CD14-positive monocyte (primary cell): ENCODE measurements at regions not wholly inside any gene's neighbourhood (a gene's known extent, or its start where the extent isn't known, plus 50 kb on each side); places are given as distances from the start of the nearest gene placed in this dataset.

ENCODE experiments used
- DNase-seq, 3 donors: peaks; one replicate each; pipeline ENCODE4 v3.0.0-alpha.2; 2011 to 2022
- H2AFZ ChIP-seq: 2 replicates; pipeline ENCODE4 v1.6.0; 2012; ENCODE audit warnings: mild to moderate bottlenecking, low read depth, low read length, inconsistent platforms; ENCODE audit not compliant: insufficient read depth, poor library complexity, severe bottlenecking
- H3K27ac ChIP-seq, 2 donors: 1 replicate in 1 of 2; 2 replicates in 1 of 2; pipeline ENCODE4 v1.5.1; 2012 to 2013; ENCODE audit warnings: low read length in 2 of 2, control low read depth in 1 of 2, inconsistent platforms in 1 of 2, low read depth in 1 of 2, mild to moderate bottlenecking in 1 of 2
- H3K27me3 ChIP-seq, 2 donors: one replicate each; pipeline versions ENCODE4 v1.6.0 to v1.6.1; 2011 to 2013; ENCODE audit warnings: low read length in 2 of 2; ENCODE audit not compliant: control insufficient read depth in 2 of 2, insufficient read depth in 2 of 2
- H3K36me3 ChIP-seq, 2 donors: replicated peaks in 1 of 2; 1 replicate in 1 of 2; 2 replicates in 1 of 2; pipeline versions ENCODE4 v1.5.1 to v1.6.1; 2012 to 2013; ENCODE audit warnings: low read length in 2 of 2, control low read depth in 1 of 2, inconsistent platforms in 1 of 2, mild to moderate bottlenecking in 1 of 2; ENCODE audit not compliant: insufficient read depth in 2 of 2, control insufficient read depth in 1 of 2
- H3K4me1 ChIP-seq, 2 donors: 1 replicate in 1 of 2; 2 replicates in 1 of 2; pipeline versions ENCODE4 v1.5.1 to v1.6.1; 2012 to 2013; ENCODE audit warnings: low read length in 2 of 2, control low read depth in 1 of 2, inconsistent platforms in 1 of 2, mild to moderate bottlenecking in 1 of 2, moderate library complexity in 1 of 2; ENCODE audit not compliant: insufficient read depth in 2 of 2, control insufficient read depth in 1 of 2
- H3K4me2 ChIP-seq: replicated peaks from 2 replicates; pipeline ENCODE3; 2012; ENCODE audit warnings: low read length, moderate library complexity, mild to moderate bottlenecking; ENCODE audit not compliant: poor library complexity, severe bottlenecking; ENCODE audit errors: extremely low read depth
- H3K4me3 ChIP-seq, 3 experiments: fragments of 200-600 bp in 1 of 3; sonication (generic) in 1 of 3; replicated peaks in 1 of 3; 1 replicate in 2 of 3; 2 replicates in 1 of 3; pipeline ENCODE4 v1.5.1; 2011 to 2013; ENCODE audit warnings: low read length in 3 of 3, mild to moderate bottlenecking in 3 of 3, control low read depth in 2 of 3, low read depth in 2 of 3, inconsistent platforms in 1 of 3, moderate library complexity in 1 of 3
- H3K79me2 ChIP-seq: 2 replicates; pipeline ENCODE4 v1.6.0; 2012; ENCODE audit warnings: mild to moderate bottlenecking, control low read depth, inconsistent platforms, low read length, moderate library complexity; ENCODE audit not compliant: insufficient read depth
- H3K9ac ChIP-seq: 2 replicates; pipeline ENCODE4 v1.6.0; 2017; ENCODE audit warnings: low read length, mild to moderate bottlenecking; ENCODE audit not compliant: insufficient read depth, poor library complexity, severe bottlenecking
- H3K9me3 ChIP-seq, 2 donors: replicated peaks in 1 of 2; 1 replicate in 1 of 2; 2 replicates in 1 of 2; pipeline versions ENCODE4 v1.5.1 to v1.6.1; 2012 to 2013; ENCODE audit warnings: low read length in 2 of 2, control low read depth in 1 of 2; ENCODE audit not compliant: control insufficient read depth in 1 of 2, insufficient read depth in 1 of 2
- H4K20me1 ChIP-seq: 2 replicates; pipeline ENCODE4 v1.6.0; 2012; ENCODE audit warnings: mild to moderate bottlenecking, low read length, control low read depth, moderate library complexity; ENCODE audit not compliant: insufficient read depth
- H3K27ac Mint-ChIP-seq, 7 donors: one replicate each; pipeline ENCODE4 v1.8.0; 2020; ENCODE audit warnings: mild to moderate bottlenecking in 7 of 7, mixed read lengths in 7 of 7, moderate library complexity in 6 of 7, inconsistent platforms in 2 of 7
- H3K27me3 Mint-ChIP-seq, 3 donors: one replicate each; pipeline ENCODE4 v1.8.0; 2021 to 2022; ENCODE audit warnings: low read depth in 3 of 3, mild to moderate bottlenecking in 3 of 3, mixed read lengths in 3 of 3, moderate library complexity in 3 of 3, inconsistent platforms in 1 of 3
- H3K36me3 Mint-ChIP-seq, 2 donors: one replicate each; pipeline ENCODE4 v1.8.0; 2020; ENCODE audit warnings: mixed read lengths in 2 of 2, inconsistent platforms in 1 of 2, mild to moderate bottlenecking in 1 of 2
- H3K4me1 Mint-ChIP-seq: one replicate; pipeline ENCODE4 v1.8.0; 2020; ENCODE audit warnings: mild to moderate bottlenecking, mixed read lengths
- H3K4me3 Mint-ChIP-seq, 2 donors: one replicate each; pipeline ENCODE4 v1.8.0; 2020; ENCODE audit warnings: mild to moderate bottlenecking in 2 of 2, mixed read lengths in 2 of 2, moderate library complexity in 1 of 2
- H3K9me3 Mint-ChIP-seq, 7 donors: one replicate each; pipeline ENCODE4 v1.8.0; 2020 to 2022; ENCODE audit warnings: mixed read lengths in 7 of 7, mild to moderate bottlenecking in 6 of 7, moderate library complexity in 6 of 7, inconsistent platforms in 2 of 7
- CTCF ChIP-seq: fragments of 200-600 bp; IDR thresholded peaks from one replicate; pipeline ENCODE4 v1.8.0; 2022; ENCODE audit warnings: antibody characterized with exemption, mild to moderate bottlenecking
- WGBS: methylation state at CpG from one replicate; pipeline ENCODE4 v1.1.5; 2013; ENCODE audit warnings: missing lambda C conversion rate; ENCODE audit not compliant: insufficient coverage; 5-methylcytosine and 5-hydroxymethylcytosine counted together
- intact Hi-C, 2 donors: fragments of 100-400 bp; cut with micrococcal nuclease; formaldehyde crosslinking; loops; one replicate each; pipeline versions ENCODE4 v1.15.0 to v1.15.1; 2023

GRCh38 chr16:59400830-59401229 lies 666.7 kb upstream of the GOT2 start:
- no peaks in the 10 kb centered on the region for H3K36me3 ChIP-seq
- no peak overlapping the region for H2AFZ ChIP-seq
- TF ChIP-seq CTCF: no peak
- no peaks in the 10 kb centered on the region for H3K4me1 Mint-ChIP-seq
- H3K27me3 Mint-ChIP-seq: no peaks in the 10 kb centered on the region
- no peak overlapping the region for H3K4me2 ChIP-seq
- no peak overlapping the region for H3K27ac ChIP-seq
- no peaks in the 10 kb centered on the region for H3K36me3 Mint-ChIP-seq
- no peak for DNase-seq
- H3K9me3 Mint-ChIP-seq: peaks cover 0 to 12% (median 3%) of the 10 kb centered on the region in 7 donors
- no peaks in the 10 kb centered on the region for H4K20me1 ChIP-seq
- no peaks in the 10 kb centered on the region for H3K79me2 ChIP-seq
- no peak overlapping the region for H3K27ac Mint-ChIP-seq
- no peaks in the 10 kb centered on the region for H3K27me3 ChIP-seq
- H3K4me3 Mint-ChIP-seq: no peak overlapping the region
- H3K9me3 ChIP-seq: peaks cover 0 to 1% of the 10 kb centered on the region in 2 donors
- H3K4me1 ChIP-seq: no peaks in the 10 kb centered on the region
- H3K4me3 ChIP-seq: no peak overlapping the region
- H3K9ac ChIP-seq: no peak overlapping the region
- intact Hi-C loops: no loop called here

- Histone ChIP-seq H3K79me2 (no peaks in the 10 kb centered on the region), H3K27me3 (no peaks in the 10 kb centered on the region), H3K36me3 (no peaks in the 10 kb centered on the region), H4K20me1 (no peaks in the 10 kb centered on the region), H3K4me3 (no peak overlapping the region), H3K27ac (no peak overlapping the region), H2AFZ (no peak overlapping the region), H3K9me3 (peaks cover 0 to 10% of the 10 kb centered on the region in 2 donors), H3K9ac (no peak overlapping the region), H3K4me2 (no peak overlapping the region), H3K4me1 (no peaks in the 10 kb centered on the region)
- TF ChIP-seq CTCF: no peak
- Mint-ChIP-seq H3K4me1 (no peaks in the 10 kb centered on the region), H3K36me3 (no peaks in the 10 kb centered on the region), H3K27me3 (peaks cover 0 to 3% (median 0%) of the 10 kb centered on the region in 3 donors), H3K4me3 (no peak overlapping the region), H3K27ac (no peak overlapping the region), H3K9me3 (peaks cover 0 to 14% (median 3%) of the 10 kb centered on the region in 7 donors)
- no peak for DNase-seq
- intact Hi-C loops: no loop called here
- WGBS: 100% methylated on average over 1 of the region's 2 CpGs
Observed at GRCh38 chr16:59397638-59398037, 663.5 kb upstream of the GOT2 start.
